Tibial nerve (tissue), 4 donors: ENCODE measurements at regions not wholly inside any gene's neighbourhood (a gene's known extent, or its start where the extent isn't known, plus 50 kb on each side); places are given as distances from the start of the nearest gene placed in this dataset.

Experiments
- DNase-seq, 2 donors: peaks; one replicate each; pipeline ENCODE4 v3.0.0-alpha.2; 2019; ENCODE audit warnings: low spot score in 2 of 2
- H3K27ac ChIP-seq, 4 donors: fragments of 200-600 bp; sonication (generic) in 3 of 4; one replicate each; pipeline ENCODE4 v1.5.1; 2017 to 2019; ENCODE audit warnings: mild to moderate bottlenecking in 1 of 4
- H3K27me3 ChIP-seq, 2 donors: fragments of 200-600 bp; sonication (generic) in 1 of 2; one replicate each; pipeline versions ENCODE4 v1.5.1 to v1.6.0; 2017 to 2019
- H3K36me3 ChIP-seq, 3 donors: fragments of 200-600 bp; sonication (generic); one replicate each; pipeline ENCODE4 v1.5.1; 2018 to 2019
- H3K4me1 ChIP-seq, 4 donors: fragments of 200-600 bp; sonication (generic) in 3 of 4; one replicate each; pipeline ENCODE4 v1.5.1; 2017 to 2019
- H3K4me3 ChIP-seq, 4 donors: fragments of 200-600 bp; sonication (generic) in 3 of 4; one replicate each; pipeline ENCODE4 v1.5.1; 2017 to 2019; ENCODE audit warnings: mild to moderate bottlenecking in 1 of 4, moderate library complexity in 1 of 4
- H3K9me3 ChIP-seq, 4 donors: fragments of 200-600 bp; sonication (generic) in 3 of 4; one replicate each; pipeline ENCODE4 v1.5.1; 2017 to 2019
- CTCF ChIP-seq, 5 experiments: fragments of 200-600 bp in 3 of 5; fragments of 450-650 bp in 2 of 5; sonication (generic) in 3 of 5; IDR thresholded peaks; one replicate each; pipeline ENCODE4 v1.5.1; 2016 to 2019; ENCODE audit warnings: antibody characterized with exemption in 5 of 5, mild to moderate bottlenecking in 3 of 5, moderate library complexity in 2 of 5
- EP300 ChIP-seq, 2 donors: sonication (generic); formaldehyde crosslinking; IDR thresholded peaks; one replicate each; pipeline ENCODE4 v1.6.1; 2017; ENCODE audit warnings: antibody characterized with exemption in 2 of 2, mild to moderate bottlenecking in 1 of 2
- POLR2A ChIP-seq, 2 donors: fragments of 450-650 bp; IDR thresholded peaks; one replicate each; pipeline ENCODE4 v1.6.1; 2017; ENCODE audit warnings: antibody characterized with exemption in 2 of 2, mild to moderate bottlenecking in 2 of 2, moderate library complexity in 2 of 2
- WGBS, 2 donors: methylation state at CpG; one replicate each; pipeline ENCODE4 v1.1.5; 2018; 5-methylcytosine and 5-hydroxymethylcytosine counted together

- WGBS, 2 donors: 79 to 82% methylated on average over 3 of the region's 3 CpGs
- H3K9me3 ChIP-seq: peaks cover 0 to 5% (median 0%) of the 10 kb centered on the region in 4 donors
- no peak overlapping the region for H3K4me3 ChIP-seq
- no peaks in the 10 kb centered on the region for H3K27me3 ChIP-seq
- no peak for DNase-seq
- no peak overlapping the region for H3K27ac ChIP-seq
- no peaks in the 10 kb centered on the region for H3K36me3 ChIP-seq
- no peak for TF ChIP-seq EP300 (IDR thresholded peaks at IDR 0.05)
- no peak for TF ChIP-seq POLR2A (IDR thresholded peaks at IDR 0.05)
- TF ChIP-seq CTCF (IDR thresholded peaks at IDR 0.05): no peak
- H3K4me1 ChIP-seq: peaks cover 0 to 6% (median 0%) of the 10 kb centered on the region in 4 donors
These were observed 170.2 kb downstream of the DDX1 start for GRCh38 chr2:15761910-15762309.

DNA sequence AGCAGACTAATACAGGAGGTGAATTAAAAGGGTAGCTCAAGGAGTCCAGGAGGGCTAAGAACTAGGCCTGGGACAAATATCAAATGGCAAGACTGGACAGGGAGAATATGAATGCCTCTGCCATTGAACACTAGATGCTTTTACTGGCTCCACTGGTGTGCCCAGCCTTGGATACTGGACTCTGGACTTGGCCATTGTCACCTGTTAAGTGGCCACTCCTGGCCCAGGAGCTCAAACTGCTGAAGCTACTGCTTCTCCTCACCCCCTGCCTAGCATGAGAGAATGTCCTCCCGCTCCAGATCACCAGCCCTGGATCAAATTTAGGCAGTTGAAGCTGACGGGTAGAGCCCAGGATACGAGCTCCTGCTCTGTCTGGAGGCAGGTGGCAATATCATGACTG lies 170.8 kb downstream of the DDX1 start:
- Histone ChIP-seq H3K27ac (peak overlapping the region in 2 of 4 donors; percentile 26 to 60), H3K4me1 (peaks cover 0 to 6% (median 0%) of the 10 kb centered on the region in 4 donors), H3K36me3 (no peaks in the 10 kb centered on the region), H3K27me3 (no peaks in the 10 kb centered on the region), H3K4me3 (no peak overlapping the region), H3K9me3 (peaks cover 0 to 5% (median 0%) of the 10 kb centered on the region in 4 donors)
- WGBS, 2 donors: 70 to 91% methylated on average over 3 of the region's 3 CpGs
- DNase-seq: no peak
- TF ChIP-seq CTCF (IDR thresholded peaks at IDR 0.05) (no peak), POLR2A (IDR thresholded peaks at IDR 0.05) (no peak), EP300 (IDR thresholded peaks at IDR 0.05) (no peak)

DNA sequence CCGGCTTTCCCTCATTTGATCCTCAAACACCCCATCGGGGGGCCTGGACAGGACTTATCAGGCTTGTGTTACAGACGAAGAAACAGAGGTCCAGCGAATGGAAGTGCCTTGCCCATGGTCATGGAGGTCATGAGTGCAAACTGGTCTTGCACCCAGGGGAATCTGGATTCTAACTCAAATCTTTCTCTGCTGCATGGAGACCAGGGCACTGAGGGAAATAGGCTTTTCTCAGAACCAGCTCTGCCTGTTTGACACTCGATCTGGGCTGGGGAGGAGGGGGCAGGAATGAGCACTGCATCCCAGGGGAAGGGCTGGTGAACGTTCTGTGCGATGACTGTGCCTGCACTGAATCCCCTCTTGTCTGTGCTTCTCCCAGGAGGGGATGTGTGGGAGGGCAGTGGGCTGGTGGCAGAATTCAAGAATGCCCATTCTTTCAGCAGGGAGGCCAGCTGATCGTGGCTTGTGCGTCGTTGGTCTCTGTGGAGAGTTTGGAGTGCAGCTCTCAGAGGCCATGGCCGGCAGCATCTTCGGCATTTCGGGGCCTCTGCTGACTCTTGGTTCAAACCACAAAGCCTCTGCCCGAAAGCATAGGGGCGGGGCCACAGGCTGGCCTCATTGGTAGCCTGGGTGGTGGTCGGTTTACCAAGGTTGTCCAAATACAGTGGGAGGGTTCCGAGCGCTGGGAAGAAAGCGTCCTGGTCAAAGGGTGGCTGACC lies 171.6 kb downstream of the DDX1 start:
- peaks cover 0 to 6% (median 0%) of the 10 kb centered on the region in 4 donors for H3K4me1 ChIP-seq
- H3K27me3 ChIP-seq: no peaks in the 10 kb centered on the region
- no peaks in the 10 kb centered on the region for H3K36me3 ChIP-seq
- DNase-seq: no peak
- no peak overlapping the region for H3K4me3 ChIP-seq
- WGBS, 2 donors: 56 to 60% methylated on average over 18 to 19 of the region's 19 CpGs
- H3K9me3 ChIP-seq: peaks cover 0 to under 1% (median 0%) of the 10 kb centered on the region in 4 donors
- TF ChIP-seq EP300 (IDR thresholded peaks at IDR 0.05): peak in 1 of 2 donors; percentile 81
- no peak for TF ChIP-seq CTCF (IDR thresholded peaks at IDR 0.05)
- peak overlapping the region in 2 of 4 donors; percentile 26 to 60 for H3K27ac ChIP-seq

DNA sequence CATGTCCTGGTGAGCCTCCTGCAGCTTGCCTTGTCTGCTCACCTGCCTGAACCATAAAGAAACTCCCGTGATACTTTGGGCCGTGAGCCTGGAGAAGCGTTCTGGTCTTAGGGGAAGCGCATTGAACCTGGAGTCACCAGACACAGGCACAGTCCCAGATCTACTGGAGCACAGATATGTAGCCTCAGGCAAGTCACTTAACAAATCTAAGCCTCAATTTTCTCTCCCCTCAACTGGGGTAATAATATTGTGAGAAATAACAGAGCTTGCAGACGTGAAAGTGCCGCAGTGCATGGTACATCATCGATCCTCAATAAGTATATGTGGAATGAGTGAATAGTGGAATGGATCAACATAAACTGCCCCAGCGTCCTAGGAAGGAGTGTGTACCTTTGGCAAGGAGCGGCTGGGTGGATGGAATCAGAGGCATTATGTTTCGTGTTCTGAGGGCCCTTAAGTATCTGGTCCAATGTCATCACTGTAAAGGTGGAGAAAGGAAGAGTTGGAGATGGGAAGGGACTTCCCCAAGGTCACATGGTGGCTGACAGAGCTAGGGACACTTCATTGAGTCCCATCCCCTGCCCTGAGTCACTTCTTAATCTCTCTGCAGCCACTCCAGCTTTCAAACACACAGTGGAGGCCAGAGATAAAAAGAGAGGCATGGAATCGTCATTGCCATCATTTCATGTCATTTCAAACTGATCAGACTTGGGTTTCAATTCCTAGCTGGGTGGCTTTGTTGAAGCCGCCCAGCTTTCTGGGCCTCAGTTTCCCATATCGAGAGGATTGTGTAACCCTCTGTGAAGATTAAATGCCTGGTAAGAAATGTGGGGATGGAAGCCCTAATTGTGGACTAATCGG lies 172.4 kb downstream of the DDX1 start:
- no peak for DNase-seq
- H3K27ac ChIP-seq: peak overlapping the region in 1 of 4 donors; percentile 40
- H3K4me1 ChIP-seq: peaks cover 0 to 6% (median 0%) of the 10 kb centered on the region in 4 donors
- WGBS, 2 donors: 93 to 94% methylated on average over 14 of the region's 14 CpGs
- no peaks in the 10 kb centered on the region for H3K36me3 ChIP-seq
- no peaks in the 10 kb centered on the region for H3K27me3 ChIP-seq
- no peaks in the 10 kb centered on the region for H3K9me3 ChIP-seq
- TF ChIP-seq CTCF (IDR thresholded peaks at IDR 0.05) (no peak), POLR2A (IDR thresholded peaks at IDR 0.05) (no peak), EP300 (IDR thresholded peaks at IDR 0.05) (no peak)
- no peak overlapping the region for H3K4me3 ChIP-seq

DNA sequence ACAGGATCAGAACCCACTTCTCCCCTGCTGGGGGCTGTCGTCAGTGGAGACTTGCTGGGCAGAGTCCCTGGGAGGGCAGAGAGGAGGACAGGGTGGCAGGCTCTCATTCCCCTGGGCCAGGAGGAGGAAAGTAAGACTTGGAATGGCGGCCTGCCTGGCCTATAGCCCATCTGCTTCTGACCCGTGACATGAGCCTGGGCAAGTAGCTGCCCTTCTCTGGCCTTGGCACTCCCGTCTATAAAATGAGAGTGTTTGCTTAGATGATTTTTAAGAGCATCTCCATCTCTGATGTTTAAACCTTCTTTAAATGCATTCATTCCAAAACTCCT lies 173.0 kb downstream of the DDX1 start:
- Histone ChIP-seq H3K36me3 (no peaks in the 10 kb centered on the region), H3K27me3 (no peaks in the 10 kb centered on the region), H3K4me3 (no peak overlapping the region), H3K4me1 (peaks cover 0 to 6% (median 0%) of the 10 kb centered on the region in 4 donors), H3K9me3 (no peaks in the 10 kb centered on the region), H3K27ac (peak overlapping the region in 1 of 4 donors; percentile 40)
- 74 to 84% methylated on average over 4 of the region's 4 CpGs for WGBS, 2 donors
- no peak for TF ChIP-seq POLR2A (IDR thresholded peaks at IDR 0.05)
- no peak for TF ChIP-seq EP300 (IDR thresholded peaks at IDR 0.05)
- no peak for TF ChIP-seq CTCF (IDR thresholded peaks at IDR 0.05)
- no peak for DNase-seq
